ENCODE measurements at regions not wholly inside any gene's neighbourhood (a gene's known extent, or its start where the extent isn't known, plus 50 kb on each side); places are given as distances from the start of the nearest gene placed in this dataset.

- no peaks in the 10 kb centered on the region for H3K36me3 ChIP-seq (ENCODE audit: control insufficient read depth in 2 of 2, insufficient read depth in 2 of 2, low read length in 1 of 2)
- no peaks in the 10 kb centered on the region for H3K4me1 ChIP-seq (ENCODE audit: control insufficient read depth, insufficient read depth, low read length)
- TF ChIP-seq ZNF24 (IDR thresholded peaks at IDR 0.05) (no peak), FOXM1 (IDR thresholded peaks at IDR 0.05; ENCODE audit: low read depth, low read length) (no peak), BACH1 (IDR thresholded peaks at IDR 0.05; ENCODE audit: borderline replicate concordance) (no peak), CEBPZ (IDR thresholded peaks at IDR 0.05; ENCODE audit: low read depth, low read length) (no peak), NFYB (IDR thresholded peaks at IDR 0.05; ENCODE audit: insufficient read depth, low read depth, low read length) (no peak), NR2C2 (IDR thresholded peaks at IDR 0.05; ENCODE audit: borderline replicate concordance, control insufficient read depth, insufficient read length, low read depth) (no peak), SREBF1 (IDR thresholded peaks at IDR 0.05; ENCODE audit: low read length) (no peak), POLR2AphosphoS5 (IDR thresholded peaks at IDR 0.05; ENCODE audit: low read length) (no peak), EP300 (IDR thresholded peaks at IDR 0.05; ENCODE audit: borderline replicate concordance in 1 of 2, control insufficient read depth in 1 of 2, low read depth in 2 of 2, low read length in 2 of 2) (no peak), ZBTB4 (CRISPR knock-in tag; IDR thresholded peaks at IDR 0.05) (no peak), SMARCA5 (IDR thresholded peaks at IDR 0.05) (no peak)
- no peaks in the 10 kb centered on the region for H4K20me1 ChIP-seq (ENCODE audit: control insufficient read depth, insufficient read depth)
- H3K9me3 ChIP-seq (replicated peaks; ENCODE audit: control insufficient read depth, insufficient read depth, low read length) = no peaks in the 10 kb centered on the region; the same call in 2 of the 3 replicates
- H3K4me3 ChIP-seq = no peak overlapping the region
- ChIA-PET POLR2A (no interaction called here), RAD21 (ENCODE audit: unreplicated experiment) (interaction anchor here (1.6 kb wide), 1 partner anchor 237 kb away, joined by 7 read pairs; no protein-coding TSS in a partner anchor), CTCF (interaction anchor here (1.3 kb wide), 1 partner anchor 24 kb away, joined by 4 read pairs; no protein-coding TSS in a partner anchor), SMC1A (ENCODE audit: uncharacterized antibody, unreplicated experiment) (no interaction called here)
- intact Hi-C loops (cut with micrococcal nuclease; ENCODE audit: unreplicated experiment) = no loop called here
- BruUV-seq (replicated peaks) = no TSS peak
- H3K4me2 ChIP-seq (ENCODE audit: control insufficient read depth, insufficient read depth) = no peak overlapping the region
- H3K79me2 ChIP-seq (ENCODE audit: control insufficient read depth, insufficient read depth, low read length) = no peaks in the 10 kb centered on the region
- H3K27ac ChIP-seq (ENCODE audit: control insufficient read depth, insufficient read depth) = no peak overlapping the region
- DNase-seq (ENCODE audit: low read depth, low spot score) = no peak
- no peak for ATAC-seq
- in situ Hi-C loops (cut with MboI) = no loop called here
- no peak overlapping the region for H2AFZ ChIP-seq (ENCODE audit: control insufficient read depth, low read depth, low read length)
- no peak for FAIRE-seq
- H3K27me3 ChIP-seq (replicated peaks in 1 of 2; ENCODE audit: control insufficient read depth in 2 of 2, insufficient read depth in 2 of 2, low read length in 1 of 2) = no peaks in the 10 kb centered on the region
- WGBS (ENCODE audit: insufficient coverage, insufficient replicate concordance, low lambda C conversion rate, missing lambda C conversion rate) = 0% methylated on average over 1 of the region's 1 CpG
- no peak overlapping the region for H3K9ac ChIP-seq (ENCODE audit: control insufficient read depth, insufficient read depth, low read length)
Observed at GRCh38 chr6:88403486-88403885, 237.3 kb upstream of the CNR1 start.
